Liver (tissue), 3 donors: ENCODE measurements at regions not wholly inside any gene's neighbourhood (a gene's known extent, or its start where the extent isn't known, plus 50 kb on each side); places are given as distances from the start of the nearest gene placed in this dataset.

Experiments
- EGR1 ChIP-seq, 2 donors: IDR thresholded peaks; 2 replicates each; pipeline ENCODE4 v1.6.1; 2016 to 2018; ENCODE audit warnings: antibody characterized with exemption in 2 of 2, low read depth in 2 of 2
- FOXA1 ChIP-seq: IDR thresholded peaks from 2 replicates; pipeline ENCODE4 v1.6.1; 2016; ENCODE audit warnings: antibody characterized with exemption
- GABPA ChIP-seq, 2 donors: IDR thresholded peaks in 1 of 2; conservative IDR thresholded peaks in 1 of 2; 2 replicates each; pipeline ENCODE4 v1.6.1; 2016; ENCODE audit warnings: antibody characterized with exemption in 2 of 2, mild to moderate bottlenecking in 1 of 2, moderate library complexity in 1 of 2
- RAD21 ChIP-seq, 2 donors: IDR thresholded peaks; 2 replicates each; pipeline ENCODE4 v1.6.1; 2016; ENCODE audit warnings: antibody characterized with exemption in 2 of 2, mild to moderate bottlenecking in 2 of 2
- RXRA ChIP-seq, 2 donors: IDR thresholded peaks; 2 replicates each; pipeline ENCODE4 v1.6.1; 2017 to 2018; ENCODE audit warnings: antibody characterized with exemption in 2 of 2, mild to moderate bottlenecking in 1 of 2
- SP1 ChIP-seq: IDR thresholded peaks from 2 replicates; pipeline ENCODE4 v1.6.1; 2018; ENCODE audit warnings: antibody characterized with exemption, mild to moderate bottlenecking
- YY1 ChIP-seq: IDR thresholded peaks from 2 replicates; pipeline ENCODE4 v1.6.1; 2016; ENCODE audit warnings: antibody characterized with exemption, mild to moderate bottlenecking
- TF ChIP-seq, protein P1 (sequence below): fragments of 150-350 bp; IDR thresholded peaks from 2 replicates; pipeline ENCODE4 v1.5.1; 2017; ENCODE audit warnings: improper control_type of control experiment, low read depth, low read length; ENCODE audit not compliant: missing input control
- TF ChIP-seq, protein P2 (sequence below): IDR thresholded peaks from 2 replicates; pipeline ENCODE4 v1.6.1; 2016; ENCODE audit warnings: antibody characterized with exemption
- TF ChIP-seq, protein P3 (sequence below): IDR thresholded peaks from 2 replicates; pipeline ENCODE4 v1.6.1; 2016; ENCODE audit warnings: antibody characterized with exemption, mild to moderate bottlenecking
- donor health status: healthy.
- donor health status: healthy.

DNA sequence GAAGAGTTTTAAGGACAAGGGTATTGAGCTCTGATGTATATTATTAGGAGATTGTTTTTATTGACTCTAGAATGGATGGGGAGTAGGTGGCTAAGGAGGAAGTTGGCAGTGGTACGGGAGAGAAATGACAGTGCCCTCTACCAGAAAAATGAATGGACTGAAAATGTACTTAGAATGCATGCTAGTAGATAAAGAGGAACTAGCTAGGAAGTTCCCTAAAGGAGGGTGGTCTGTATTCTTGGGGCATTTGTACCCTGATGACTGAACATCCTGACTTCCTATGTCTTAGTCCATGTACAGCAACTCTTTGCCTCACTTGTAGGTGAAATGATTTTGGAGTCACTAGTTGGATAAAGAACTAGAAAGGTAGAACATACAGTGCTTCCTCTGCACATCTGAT, 581.5 kb upstream of the RBFOX1 start:
- TF ChIP-seq, protein P1, sequence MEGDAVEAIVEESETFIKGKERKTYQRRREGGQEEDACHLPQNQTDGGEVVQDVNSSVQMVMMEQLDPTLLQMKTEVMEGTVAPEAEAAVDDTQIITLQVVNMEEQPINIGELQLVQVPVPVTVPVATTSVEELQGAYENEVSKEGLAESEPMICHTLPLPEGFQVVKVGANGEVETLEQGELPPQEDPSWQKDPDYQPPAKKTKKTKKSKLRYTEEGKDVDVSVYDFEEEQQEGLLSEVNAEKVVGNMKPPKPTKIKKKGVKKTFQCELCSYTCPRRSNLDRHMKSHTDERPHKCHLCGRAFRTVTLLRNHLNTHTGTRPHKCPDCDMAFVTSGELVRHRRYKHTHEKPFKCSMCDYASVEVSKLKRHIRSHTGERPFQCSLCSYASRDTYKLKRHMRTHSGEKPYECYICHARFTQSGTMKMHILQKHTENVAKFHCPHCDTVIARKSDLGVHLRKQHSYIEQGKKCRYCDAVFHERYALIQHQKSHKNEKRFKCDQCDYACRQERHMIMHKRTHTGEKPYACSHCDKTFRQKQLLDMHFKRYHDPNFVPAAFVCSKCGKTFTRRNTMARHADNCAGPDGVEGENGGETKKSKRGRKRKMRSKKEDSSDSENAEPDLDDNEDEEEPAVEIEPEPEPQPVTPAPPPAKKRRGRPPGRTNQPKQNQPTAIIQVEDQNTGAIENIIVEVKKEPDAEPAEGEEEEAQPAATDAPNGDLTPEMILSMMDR, result no peak
- TF ChIP-seq RXRA (IDR thresholded peaks at IDR 0.05) (no peak), EGR1 (IDR thresholded peaks at IDR 0.05; ENCODE audit: low read depth in 2 of 2) (no peak), YY1 (no peak), SP1 (no peak), FOXA1 (no peak), GABPA (IDR thresholded peaks at IDR 0.05 in 1 of 2, conservative IDR thresholded peaks at IDR 0.05 in 1 of 2) (no peak), RAD21 (IDR thresholded peaks at IDR 0.05) (no peak)
- TF ChIP-seq, protein P2, sequence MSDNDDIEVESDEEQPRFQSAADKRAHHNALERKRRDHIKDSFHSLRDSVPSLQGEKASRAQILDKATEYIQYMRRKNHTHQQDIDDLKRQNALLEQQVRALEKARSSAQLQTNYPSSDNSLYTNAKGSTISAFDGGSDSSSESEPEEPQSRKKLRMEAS, result no peak
- TF ChIP-seq, protein P3, sequence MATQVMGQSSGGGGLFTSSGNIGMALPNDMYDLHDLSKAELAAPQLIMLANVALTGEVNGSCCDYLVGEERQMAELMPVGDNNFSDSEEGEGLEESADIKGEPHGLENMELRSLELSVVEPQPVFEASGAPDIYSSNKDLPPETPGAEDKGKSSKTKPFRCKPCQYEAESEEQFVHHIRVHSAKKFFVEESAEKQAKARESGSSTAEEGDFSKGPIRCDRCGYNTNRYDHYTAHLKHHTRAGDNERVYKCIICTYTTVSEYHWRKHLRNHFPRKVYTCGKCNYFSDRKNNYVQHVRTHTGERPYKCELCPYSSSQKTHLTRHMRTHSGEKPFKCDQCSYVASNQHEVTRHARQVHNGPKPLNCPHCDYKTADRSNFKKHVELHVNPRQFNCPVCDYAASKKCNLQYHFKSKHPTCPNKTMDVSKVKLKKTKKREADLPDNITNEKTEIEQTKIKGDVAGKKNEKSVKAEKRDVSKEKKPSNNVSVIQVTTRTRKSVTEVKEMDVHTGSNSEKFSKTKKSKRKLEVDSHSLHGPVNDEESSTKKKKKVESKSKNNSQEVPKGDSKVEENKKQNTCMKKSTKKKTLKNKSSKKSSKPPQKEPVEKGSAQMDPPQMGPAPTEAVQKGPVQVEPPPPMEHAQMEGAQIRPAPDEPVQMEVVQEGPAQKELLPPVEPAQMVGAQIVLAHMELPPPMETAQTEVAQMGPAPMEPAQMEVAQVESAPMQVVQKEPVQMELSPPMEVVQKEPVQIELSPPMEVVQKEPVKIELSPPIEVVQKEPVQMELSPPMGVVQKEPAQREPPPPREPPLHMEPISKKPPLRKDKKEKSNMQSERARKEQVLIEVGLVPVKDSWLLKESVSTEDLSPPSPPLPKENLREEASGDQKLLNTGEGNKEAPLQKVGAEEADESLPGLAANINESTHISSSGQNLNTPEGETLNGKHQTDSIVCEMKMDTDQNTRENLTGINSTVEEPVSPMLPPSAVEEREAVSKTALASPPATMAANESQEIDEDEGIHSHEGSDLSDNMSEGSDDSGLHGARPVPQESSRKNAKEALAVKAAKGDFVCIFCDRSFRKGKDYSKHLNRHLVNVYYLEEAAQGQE, result no peak
